NCI-H2227 treated with DMSO at 0.1 percent for 48 hours (cell line): ENCODE measurements at regions not wholly inside any gene's neighbourhood (a gene's known extent, or its start where the extent isn't known, plus 50 kb on each side); places are given as distances from the start of the nearest gene placed in this dataset.

Source experiments
- DNase-seq: peaks from one replicate; lab custom pipeline; 2025; lab: John Stamatoyannopoulos, UW

DNA sequence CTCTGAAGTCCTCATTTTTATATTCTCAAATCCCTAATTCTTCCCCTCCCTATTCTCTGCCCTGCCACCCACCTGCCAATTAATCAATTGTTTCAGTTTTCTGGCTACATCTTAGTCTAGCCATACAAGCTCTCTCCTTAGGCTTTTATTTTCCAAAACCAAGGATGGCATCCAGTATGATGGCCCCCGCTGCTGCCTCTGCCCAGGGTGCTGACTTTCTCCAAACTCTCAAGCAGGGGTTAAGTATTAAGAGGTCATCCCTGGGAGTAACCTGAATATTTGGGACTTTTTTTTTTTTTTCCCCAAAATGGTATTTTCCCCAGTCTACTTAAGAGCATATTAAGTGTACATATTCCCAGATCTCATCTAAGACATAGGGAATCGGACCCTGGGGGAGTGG is 183.8 kb downstream of the DHX35 start:
- DNase-seq = no peak

- no peak for DNase-seq
Observed at GRCh38 chr20:39144757-39145156, 182.6 kb downstream of the DHX35 start.

DNA sequence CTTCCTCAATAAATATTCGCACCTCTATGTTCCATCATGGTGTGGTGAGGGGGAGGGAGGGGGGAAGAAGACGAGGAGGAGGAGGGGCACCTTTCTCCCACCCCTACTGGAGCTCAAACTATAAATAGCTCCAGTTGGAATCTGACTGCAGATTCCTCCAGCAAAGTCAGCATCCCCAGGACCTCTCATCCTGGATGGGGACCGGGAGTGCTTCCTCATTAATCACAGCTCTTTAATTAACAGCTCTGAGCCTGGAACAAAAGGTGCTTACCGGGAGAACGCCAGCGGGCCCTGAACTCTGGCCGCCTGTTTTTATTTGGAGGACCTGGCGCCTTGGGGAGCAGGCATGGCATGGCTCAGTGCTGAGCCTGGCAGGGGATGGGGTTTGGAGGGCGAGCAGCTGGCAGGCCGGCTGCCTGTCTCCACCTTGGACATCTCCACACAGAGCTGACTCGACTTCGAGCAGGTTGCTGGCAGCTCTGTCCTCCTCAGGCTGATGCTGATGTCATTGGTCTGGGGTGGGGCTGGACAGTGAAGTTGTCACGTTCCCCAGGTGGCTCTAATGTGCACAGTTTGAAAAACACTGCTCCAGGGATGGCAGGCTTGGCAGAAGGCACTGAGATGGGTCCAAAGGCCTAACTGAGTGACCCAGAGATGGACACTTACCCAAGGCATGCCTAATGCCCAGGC is 180.4 kb downstream of the DHX35 start:
- DNase-seq = no peak

- DNase-seq = no peak
Observed at GRCh38 chr20:39137299-39137698, 175.2 kb downstream of the DHX35 start.

GRCh38 chr20:39136798-39137197 is 174.7 kb downstream of the DHX35 start:
- no peak for DNase-seq

- DNase-seq = no peak
Observed at GRCh38 chr20:39135885-39136544, 173.9 kb downstream of the DHX35 start.

DNA sequence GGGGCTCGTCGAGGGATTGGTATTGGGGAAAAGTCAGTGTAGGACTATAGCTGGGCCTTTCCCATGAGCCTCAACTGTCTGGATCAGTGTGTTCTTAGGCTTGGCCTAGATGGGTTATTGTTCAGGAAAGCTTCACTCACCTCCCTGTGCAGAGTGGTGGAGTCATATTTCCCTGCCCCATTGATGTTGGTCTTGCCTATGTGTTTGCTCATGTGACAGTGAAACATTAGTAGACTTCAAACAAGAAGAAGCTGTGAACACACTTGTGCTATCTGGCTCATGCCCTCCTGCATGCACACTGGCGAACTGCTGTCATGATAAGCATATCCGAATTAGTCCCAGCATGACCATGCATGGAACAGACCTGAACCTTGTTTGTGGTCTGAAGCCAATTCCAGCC is 171.1 kb downstream of the DHX35 start:
- no peak for DNase-seq

- no peak for DNase-seq
Observed at GRCh38 chr20:39132511-39132910, 170.4 kb downstream of the DHX35 start.

DNA sequence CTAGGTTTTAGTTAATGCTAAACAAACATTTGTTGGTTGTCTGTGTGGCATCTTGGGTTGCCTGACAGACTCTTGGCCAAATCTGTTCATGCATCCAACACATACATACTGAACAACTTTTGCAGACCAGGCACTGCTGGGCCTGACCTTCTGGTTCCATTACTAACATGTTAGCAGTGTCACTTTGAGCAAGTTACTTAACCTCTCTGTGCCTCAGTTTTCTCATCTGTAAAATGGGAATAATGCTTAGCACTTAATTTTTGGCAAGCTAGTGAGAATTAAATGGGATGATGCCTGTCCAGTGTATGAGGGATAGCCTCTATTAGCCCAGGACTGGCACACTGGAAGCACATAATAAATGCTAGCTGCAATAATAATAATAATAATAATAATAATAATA is 169.9 kb downstream of the DHX35 start:
- no peak for DNase-seq

GRCh38 chr20:39130627-39131026 is 168.5 kb downstream of the DHX35 start:
- no peak for DNase-seq

DNA sequence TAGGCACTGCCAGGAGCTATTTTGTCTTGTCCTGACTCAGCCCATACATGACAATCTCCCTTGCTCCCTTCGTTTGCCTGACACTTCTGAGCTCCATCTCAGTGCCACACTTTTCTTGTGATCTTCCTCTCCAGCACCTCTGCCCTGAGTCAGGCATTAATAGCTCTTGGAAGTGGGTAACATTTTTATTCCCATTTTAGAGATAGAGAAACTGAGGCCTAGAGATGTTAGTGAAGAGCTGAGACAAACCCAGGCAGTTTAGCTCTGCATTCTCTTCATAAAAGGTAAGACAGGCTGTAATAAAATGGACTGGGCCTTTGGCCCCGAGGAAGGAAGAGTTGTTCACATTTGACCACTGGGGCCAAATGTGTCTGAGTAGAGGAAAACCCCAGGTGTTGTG is 167.4 kb downstream of the DHX35 start:
- no peak for DNase-seq

DNA sequence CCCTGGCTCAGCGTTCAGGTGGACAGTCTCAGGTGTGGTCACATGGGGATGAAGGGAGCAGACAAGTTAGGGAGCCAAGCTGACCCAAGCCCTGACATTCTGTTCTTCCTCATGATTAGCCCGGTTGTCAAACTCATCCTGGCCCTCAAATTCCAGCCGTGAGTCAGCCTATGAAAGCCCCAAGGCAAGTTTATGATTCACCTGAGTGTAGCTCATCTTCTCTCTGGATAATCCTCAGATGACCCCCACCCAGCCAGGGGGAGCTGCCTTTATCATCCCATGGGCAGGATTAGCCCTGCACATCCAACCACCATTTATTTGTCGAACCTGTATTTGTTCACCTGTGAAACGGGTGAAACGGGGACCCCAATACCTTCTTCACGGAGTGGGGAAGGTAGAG is 161.9 kb downstream of the DHX35 start:
- no peak for DNase-seq

DNA sequence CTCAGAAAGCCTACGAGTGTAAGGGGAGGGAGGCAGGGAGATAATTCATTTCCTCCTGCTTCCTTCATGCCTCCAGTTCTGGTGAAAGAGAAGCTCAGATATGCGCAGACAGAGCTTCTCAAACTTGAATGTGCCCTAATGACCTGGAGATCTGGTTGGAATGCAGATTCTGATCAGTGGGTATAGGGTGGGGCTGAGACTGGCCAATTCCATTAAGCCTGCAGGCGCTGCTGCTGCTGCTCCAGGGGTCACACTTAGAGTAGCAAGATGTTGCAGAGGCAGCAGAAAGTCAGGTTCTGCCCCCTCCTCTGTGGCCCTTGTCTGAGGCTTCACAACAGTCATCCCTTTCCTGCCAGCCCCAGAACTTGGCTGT is 161.0 kb downstream of the DHX35 start:
- DNase-seq = no peak

- DNase-seq = no peak
Observed at GRCh38 chr20:39117491-39117890, 155.3 kb downstream of the DHX35 start.

DNA sequence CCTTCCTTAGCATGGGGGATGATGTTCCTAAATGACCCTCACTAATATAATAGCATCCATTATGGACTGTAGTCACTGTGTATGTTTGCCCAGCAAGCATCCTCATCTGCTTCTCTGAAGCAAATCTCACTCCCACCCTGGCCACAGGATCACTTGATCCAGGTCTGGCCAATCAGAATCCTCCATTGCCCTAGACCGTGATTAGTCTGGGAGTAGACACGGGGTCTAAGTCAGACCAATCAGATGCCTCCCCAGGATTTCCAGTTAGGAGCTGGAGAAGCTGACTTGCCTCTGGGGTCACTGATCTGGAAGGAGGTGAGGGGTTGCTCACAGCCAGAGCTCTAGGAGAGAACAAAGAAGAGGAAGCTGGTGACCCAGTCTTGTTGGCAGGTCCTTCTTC is 153.9 kb downstream of the DHX35 start:
- no peak for DNase-seq

DNA sequence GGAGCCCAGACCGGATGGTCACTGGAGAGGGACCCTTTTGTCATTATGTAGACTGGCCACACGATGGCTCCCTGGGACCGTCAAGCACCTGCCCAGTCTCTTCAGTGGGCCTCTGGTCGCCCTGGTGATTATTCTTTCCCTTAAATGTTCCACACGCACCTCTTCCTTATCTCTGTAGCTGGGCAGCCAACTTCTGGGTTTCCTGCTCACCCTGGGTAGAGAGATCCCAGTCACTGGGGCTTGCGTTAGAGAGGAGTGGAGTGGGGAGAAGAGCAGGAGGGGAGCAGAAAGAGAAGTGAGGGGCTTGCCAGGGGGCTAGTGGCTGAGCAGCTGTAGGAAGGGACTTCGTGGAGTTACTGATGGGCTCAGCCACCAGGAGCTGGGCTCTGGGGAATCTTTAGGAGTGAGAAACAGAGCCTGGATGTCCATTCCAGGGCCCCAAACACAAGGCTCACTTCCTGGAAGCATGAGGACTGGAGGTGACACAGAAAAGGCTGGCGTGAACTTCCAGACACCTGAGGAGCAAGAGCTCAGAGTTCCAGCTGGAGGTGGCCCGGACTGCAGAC is 150.1 kb downstream of the DHX35 start:
- DNase-seq = peak; percentile 66

GRCh38 chr20:39111359-39112177 is 149.4 kb downstream of the DHX35 start:
- no peak for DNase-seq

DNA sequence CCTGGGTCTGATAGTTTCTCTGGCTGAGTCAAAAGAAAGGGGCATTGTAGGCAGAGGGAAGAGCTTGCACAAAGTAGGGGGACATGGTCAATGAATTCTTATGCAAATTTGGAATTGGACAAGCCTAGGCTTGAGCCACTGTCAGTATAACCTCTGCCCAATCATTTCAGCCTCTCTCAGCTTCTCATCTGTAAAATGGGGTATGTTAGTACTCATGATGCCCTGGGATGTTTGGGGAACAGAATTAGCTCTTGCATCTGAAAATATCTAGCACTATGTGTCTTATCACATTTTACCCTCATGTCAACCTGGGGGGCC is 148.6 kb downstream of the DHX35 start:
- DNase-seq = no peak

GRCh38 chr20:39109933-39110818 is 148.0 kb downstream of the DHX35 start:
- no peak for DNase-seq

GRCh38 chr20:39108746-39109145 is 146.6 kb downstream of the DHX35 start:
- DNase-seq = no peak

GRCh38 chr20:39107741-39108140 is 145.6 kb downstream of the DHX35 start:
- no peak for DNase-seq

DNA sequence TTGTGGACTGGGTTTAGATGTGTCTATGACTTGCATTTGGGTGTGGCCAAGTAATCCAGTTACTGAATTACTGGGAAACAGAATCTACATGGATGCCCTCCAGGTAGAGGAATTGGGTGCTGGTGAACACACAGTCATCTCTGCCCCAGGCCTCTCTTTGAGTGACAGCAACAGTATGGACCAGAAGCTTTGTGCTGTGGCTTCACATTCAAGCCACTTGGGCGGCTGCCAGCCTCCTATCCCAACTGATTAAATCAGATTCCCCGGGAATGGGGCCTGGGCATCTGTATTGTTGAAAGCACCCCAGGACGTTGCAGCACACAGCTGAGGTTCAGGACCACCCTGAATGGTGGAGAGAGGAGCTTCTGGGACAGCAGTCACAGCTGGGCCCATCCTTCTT is 144.6 kb downstream of the DHX35 start:
- no peak for DNase-seq
